GM21447 (cell line): ENCODE measurements at regions not wholly inside any gene's neighbourhood (a gene's known extent, or its start where the extent isn't known, plus 50 kb on each side); places are given as distances from the start of the nearest gene placed in this dataset.

Source experiments
- ATAC-seq: cut with Tn5 transposase; IDR thresholded peaks from one replicate; pipeline ENCODE4 v1.9.1; 2021; ENCODE audit not compliant: unreplicated experiment

DNA sequence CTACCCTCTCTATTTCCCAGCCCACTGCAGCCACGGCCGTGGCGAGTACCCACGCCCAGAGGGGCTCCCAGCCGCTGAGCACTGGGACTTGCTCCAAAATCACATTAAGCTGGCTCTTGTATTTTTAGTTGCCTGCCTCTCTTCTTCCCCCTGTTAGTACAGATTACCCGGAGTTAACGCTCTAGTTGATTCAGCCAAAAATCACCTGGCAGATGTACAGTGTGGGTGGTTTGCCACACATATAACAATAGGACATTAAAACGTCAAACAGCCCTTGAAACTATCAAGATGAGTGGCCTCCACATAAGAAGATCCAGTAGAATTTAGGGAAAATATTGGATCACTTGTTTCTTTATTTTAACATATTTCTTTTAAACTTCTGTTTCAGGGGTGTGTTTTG lies 268.8 kb upstream of the PRDM1 start:
- no peak for ATAC-seq

DNA sequence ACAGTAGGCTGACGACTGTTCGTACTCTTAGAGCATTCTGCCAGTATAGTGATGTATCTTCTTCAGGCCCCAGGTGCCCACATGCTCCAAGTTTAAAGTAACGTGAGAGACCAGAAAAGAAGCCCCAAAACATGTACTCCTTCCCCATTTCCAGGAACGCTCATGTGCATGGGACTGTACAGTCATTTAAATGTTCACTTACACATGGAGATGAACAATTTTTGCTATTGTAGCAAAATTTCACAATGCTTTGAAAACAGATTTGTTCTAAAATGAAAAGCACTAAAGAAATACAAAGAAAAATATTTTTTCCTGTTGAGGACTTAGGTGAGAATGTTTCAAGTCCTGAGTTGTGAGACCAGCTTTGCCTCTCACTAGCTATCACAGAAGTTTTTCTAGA lies 269.3 kb upstream of the PRDM1 start:
- no peak for ATAC-seq

DNA sequence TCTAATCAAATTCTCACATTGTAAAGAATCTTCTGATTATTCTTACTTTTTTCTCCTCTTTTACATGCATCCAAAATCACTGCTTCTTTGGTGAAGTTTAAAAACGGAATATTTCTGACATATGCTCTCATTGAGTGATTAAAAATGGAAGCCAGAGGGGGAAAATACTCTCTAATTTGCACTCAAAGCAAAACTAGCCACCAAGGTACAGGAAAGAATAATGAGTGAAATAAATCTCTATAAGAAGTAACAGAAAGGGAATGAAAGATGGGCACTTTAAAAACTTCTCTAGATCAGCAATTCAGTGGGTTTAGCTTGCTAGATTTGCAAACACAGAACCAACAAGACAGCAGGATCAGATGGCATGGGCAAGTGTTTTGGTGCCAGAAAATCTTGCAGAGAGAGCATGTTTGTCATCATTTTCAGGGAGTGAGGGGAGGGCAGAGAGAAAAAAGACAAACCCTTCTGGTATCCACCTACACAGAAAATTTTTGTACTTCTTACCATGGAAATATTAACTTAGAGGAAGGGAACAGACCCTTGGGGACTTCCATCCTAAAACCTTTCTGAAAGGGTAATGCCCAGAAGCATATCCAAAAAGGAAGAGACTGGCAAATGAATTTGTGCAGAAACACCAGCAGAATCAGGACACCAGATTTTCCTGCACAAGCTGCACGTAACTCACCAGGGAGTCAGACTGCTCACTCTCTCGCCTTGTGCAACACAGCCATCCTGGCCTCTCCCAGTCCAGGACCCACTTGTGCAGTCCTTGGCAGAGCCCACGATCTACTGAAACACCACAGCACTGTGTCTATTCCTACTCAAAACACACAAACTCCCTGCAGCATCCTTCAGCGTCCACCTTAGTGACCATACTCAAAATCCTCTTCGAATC lies 270.2 kb upstream of the PRDM1 start:
- ATAC-seq: no peak

DNA sequence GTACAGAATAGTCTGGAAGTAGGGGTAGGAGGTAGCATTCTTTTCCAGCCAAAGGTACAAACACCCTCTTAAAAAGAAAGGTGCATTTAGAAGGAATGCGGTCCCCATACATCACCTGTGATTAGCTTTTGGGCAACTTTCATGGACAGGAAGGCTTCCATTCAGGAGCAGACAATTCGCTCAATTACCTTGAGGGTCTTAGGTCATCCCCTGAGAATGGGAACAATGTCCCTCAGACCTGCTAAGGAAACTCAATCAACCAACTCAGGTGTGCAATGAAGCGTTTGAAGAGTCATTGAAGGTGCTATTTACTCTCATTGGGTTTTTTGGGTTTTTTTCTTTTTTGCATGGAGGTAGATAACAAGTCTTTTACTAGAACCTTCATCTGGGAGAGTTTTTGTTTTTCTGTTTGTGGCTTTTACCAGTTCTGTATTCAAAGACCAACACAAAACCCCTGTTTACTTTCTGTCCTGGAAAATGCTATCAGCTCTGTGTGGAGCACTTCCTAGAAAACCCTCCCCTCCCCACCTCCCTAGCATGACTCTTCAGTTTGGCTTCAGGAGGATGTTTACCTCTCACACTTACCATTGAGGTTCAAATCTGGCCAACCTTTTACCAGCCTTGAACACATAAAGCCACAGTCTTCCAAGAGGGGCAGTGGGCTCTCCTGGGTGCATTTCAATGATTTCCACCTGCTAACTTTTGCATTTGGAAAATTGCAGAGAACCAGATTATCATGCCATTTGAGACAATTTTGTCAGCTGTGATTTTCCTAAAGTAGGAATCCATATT lies 271.2 kb upstream of the PRDM1 start:
- no peak for ATAC-seq

DNA sequence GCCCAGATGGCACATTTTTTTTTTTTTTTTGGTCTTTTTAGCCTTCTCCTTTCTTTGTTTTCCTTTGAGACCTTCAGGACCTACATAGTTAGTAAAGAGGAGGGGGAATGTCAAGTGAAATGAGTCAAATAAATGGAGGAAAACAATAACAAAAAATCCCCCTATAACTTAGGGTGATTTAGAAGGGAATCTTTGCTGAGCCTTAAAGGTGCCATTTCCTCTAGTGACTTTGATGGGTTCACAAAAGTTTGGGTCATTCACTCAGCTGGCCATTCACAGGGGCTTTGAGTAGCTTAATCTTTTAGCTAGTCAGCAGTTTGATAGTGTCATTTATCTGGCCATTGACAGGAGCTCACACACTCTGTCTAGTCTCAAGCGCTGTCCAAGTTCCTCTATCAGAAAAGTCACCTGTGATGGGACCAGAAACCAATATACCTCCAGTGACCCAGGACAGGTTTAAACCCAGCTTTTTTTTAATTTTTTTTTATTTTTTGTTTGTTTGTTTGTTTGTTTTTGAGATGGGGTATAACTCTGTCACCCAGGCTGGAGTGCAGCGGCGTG lies 275.1 kb upstream of the PRDM1 start:
- ATAC-seq: no peak

DNA sequence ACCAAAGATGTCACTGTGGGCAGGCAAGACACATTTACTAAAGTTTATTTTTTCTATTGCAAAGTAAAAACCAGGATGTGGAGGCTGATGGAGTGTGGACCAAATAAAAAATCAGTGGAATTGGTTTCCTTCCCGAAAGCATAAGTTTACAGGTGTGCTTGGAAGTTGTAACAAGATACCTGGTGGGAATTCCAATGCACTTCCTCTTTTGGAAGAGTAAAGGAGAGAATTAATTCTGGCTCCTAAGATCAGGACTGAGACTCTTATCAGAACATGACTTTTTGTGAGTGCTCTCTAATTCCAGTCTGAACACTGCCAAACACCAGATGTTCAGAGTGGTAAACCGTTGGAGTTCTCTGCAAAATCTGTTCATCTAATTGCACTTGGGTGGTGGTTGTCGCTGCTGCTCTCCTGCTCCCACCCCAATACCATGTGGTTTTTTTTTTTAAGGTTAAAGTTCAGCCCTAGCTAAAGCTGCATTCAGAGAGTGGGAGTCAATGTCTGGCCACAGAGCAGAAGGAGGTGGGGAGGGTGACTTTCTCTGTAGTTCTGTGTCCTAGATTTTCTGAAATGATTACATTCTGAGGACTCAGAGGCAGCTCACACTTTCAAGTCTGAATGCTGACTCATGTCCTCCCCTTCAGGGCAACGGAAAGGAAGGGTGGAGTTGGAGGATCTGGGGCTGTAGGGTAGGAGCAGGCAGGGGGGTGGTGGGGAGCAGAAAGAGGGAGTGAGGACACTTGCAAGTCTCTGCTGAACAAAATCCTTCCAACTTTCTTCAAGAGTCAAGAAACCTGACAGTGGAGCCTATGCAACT lies 275.8 kb upstream of the PRDM1 start:
- ATAC-seq: peak; percentile 80

DNA sequence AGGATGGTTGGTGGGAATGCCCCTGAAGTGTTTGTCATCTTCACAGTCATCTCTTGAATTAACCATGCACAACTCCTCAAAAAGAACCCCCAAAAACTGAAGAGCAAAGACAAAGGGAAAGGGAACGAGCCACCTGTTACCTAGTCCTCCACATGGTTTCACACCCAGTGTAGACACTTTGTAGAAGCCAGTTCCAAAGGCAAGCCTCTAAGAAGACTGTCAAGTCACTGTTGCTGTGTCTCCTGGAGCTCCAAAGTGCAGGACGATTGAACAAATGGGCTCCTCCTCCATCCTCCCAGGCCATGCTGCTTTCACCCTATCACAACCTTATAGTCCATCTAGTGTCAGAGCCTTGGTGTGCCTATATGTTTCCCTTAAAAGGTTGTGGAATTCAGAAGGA lies 277.6 kb upstream of the PRDM1 start:
- no peak for ATAC-seq

DNA sequence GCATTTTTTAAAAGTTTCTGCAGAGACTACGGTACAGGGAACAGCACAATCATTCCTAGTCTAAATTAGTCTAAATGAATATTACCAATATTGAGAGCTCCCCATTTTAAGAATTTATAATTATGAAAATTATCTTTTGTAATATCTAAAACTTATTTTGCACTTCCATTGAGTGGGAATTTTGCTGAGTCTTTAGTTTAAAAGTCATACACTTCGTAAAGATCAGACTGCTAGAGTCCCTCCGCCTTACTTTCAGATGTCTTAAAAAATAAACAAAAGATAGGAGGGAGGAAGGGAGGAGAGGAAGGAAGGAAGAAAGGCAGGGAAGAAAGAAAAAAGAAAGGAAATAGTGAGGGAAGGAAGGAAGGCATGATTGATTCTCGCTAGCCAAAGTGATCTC lies 278.2 kb upstream of the PRDM1 start:
- no peak for ATAC-seq

DNA sequence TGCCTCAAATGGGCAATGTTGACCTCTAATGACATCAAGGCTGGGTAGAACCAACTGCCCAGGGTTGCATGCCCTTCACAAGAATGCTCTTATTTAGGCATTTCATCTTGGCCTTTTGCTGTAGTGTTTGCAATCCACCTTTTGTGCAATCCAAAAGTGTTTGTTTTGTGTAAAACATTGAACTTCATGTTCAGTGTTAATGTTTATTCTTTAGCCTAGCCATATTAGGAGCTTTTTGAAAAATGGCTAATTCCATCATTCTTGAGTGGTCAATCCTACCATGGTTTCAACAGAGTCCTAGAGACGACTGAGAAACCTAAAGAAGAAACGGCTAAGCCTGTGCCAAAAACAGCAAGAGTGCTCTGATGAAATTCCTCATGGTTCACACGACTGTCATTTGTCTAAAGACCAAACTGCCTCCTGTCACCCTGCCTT lies 279.6 kb upstream of the PRDM1 start:
- no peak for ATAC-seq

DNA sequence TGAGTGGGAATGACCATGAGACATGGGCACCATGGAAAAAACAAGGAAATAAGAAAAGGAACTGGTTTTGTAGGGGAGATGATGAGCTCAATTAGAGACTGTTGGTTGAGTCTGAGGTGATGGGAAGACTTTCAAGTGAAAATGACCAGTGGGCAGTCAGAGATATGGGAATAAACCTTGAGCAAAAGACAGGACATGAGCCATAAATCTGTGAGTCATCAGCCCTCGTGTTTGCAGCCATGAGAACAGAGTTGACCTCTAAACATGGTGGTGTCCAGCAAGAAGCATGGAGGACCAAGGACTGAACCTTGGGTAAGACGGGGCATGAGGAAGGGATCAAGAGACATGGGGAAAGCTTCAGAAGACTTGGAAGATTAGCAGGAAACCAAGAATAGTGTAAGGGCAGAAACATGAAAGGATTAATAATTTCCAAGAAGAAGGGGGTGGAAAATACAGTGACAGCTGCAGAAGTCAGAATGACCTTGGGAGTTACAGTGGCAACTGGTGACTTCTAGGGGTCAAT lies 280.6 kb upstream of the PRDM1 start:
- ATAC-seq: no peak

DNA sequence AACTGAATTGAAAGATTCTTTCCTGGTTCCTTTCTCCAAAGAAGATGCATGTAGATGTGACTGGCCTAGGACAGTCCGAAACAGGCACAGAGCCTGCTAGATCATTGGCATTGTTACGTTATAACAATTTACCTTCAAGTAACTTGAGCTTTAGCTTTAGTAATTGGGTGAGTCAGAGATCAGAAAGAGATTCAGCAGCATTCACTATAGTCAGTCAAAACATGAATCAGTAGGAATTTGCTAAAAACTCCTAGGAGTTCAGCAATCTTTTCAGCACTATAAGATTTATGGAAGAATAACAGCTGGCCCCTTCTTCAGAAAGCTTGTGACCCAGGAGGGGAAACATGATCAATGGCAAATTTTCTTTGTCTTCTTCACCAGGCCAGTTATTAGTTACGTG lies 281.7 kb upstream of the PRDM1 start:
- ATAC-seq: no peak

DNA sequence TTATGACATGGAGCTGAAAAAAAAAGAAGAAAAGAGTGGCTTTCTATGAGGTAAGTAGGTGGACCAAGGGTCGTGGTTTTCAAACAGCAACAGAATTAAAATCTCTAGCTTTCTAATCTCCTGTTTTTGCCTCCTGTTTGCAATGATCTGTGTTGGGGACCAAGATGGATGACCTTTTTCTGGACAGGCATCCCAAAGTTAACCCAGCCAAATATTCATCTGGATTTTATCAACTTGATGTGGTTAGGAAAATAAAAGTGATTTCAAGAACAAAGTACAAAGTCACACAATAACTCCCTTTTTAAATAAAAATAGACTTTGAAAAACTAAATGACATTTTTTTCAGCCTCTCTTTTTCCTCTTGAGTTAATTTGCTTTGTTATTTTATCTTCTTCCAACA lies 282.1 kb upstream of the PRDM1 start:
- no peak for ATAC-seq

DNA sequence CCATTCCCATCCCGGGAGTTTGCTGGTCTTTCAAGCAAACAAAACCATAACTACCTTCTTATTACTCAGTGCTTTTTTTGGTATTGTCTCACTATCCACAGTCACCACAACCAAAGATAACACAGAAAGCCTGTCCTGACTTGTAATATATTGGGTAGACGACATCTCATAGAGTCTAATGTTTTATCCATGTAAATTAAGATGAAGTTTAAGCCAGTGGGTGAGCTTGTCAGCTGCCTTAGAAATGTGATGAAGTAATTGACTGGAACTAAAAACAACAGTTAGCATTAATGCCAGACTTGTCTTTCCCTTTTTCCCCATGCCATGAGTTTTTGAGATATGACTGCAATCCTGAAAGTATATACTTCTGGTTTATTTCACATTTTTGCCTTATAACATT lies 282.7 kb upstream of the PRDM1 start:
- ATAC-seq: no peak

DNA sequence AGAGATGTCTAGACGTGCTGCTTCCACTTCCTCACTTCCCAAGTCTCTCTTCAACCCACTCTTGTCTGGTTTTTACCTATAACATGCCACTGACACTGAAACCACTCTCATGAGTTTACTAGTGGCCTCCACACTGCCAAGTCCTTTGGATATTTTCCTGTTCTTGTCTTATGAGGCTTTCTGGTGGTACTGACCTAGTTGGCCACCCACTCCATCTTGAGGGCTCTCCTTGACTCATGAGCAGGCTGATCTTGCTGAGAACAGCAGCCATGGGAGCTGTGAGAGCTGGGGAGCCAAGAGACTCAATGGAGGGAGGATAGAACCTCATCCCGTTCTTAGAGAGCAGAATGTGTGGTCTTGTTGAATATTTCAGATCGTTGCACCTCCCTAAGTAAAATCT lies 283.4 kb upstream of the PRDM1 start:
- no peak for ATAC-seq

DNA sequence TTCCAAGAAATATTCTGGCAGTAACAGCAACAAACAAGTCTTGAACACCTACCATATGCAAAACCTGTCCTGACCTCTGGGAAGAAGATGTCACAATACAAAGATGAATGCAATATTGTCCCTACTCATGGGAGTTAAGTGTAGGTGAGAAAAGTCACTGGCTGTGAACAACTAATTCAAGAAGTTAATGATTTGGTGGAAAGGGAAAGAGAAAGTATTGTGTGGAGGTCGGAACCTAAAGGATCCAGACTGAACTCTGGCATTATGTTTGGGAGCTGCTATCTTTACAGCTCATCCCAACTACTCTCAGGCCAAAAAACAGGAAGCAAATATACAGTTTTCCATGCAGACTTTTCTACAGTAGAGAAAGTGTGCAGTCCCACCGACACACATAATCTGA lies 285.3 kb upstream of the PRDM1 start:
- no peak for ATAC-seq

DNA sequence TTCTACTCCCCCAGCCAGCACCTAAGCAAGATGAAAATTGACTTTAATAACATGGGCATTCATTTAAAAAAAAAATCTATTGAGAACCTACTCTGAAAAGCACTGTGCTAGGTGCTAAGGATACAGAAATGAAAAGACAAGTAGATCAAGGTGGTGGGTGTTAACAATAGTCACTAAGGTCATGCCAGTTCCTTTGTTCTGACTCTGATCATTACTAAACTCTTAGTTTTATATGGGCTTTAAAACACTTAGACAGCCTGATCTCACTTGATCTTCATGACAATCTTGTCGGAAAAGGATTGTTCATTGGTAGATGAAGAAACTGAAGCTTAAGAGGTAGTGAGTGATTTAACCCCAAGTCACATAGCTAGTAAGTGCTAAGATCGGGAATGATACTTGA lies 285.7 kb upstream of the PRDM1 start:
- ATAC-seq: no peak

DNA sequence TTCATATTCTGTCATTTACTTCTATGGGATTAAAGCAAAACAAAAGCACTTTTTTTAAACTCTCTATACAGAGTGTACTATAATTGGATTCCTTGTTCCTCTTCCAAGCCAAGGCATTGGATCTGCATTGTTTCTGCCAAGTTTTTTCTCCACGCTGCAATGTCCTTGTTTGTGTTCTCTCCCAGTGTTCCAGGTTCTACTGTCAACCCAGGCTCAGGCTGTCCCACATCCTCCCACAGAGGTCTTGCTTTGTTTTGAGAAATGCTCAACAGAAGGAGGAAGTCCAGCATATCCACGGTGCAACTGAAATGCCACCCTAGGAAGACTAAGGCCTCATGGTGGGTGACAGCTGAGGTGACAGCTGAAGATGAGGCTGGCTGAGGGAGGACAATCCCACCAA lies 287.1 kb upstream of the PRDM1 start:
- no peak for ATAC-seq

DNA sequence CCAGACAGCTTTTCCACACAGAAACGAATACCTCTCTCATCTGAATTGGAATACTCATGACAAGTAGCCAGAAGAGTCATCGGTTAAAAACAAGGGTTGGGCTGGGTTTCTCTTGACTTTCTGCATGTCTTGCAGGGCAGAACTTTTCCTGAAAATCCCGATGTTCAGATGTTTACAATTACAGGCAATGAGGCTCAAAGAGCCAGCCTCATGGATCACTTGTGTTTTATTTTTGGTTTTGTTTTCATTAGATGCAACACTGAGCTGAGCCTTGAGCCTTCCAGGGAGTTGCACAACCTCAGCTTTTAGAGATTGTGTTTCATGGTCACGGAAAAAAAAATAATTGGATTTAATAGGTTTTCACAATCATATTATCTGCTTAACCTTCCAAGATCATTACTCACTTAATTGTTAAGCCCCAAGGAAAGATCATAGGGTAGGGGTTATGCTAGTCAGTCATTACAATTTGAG lies 288.1 kb upstream of the PRDM1 start:
- ATAC-seq: no peak

DNA sequence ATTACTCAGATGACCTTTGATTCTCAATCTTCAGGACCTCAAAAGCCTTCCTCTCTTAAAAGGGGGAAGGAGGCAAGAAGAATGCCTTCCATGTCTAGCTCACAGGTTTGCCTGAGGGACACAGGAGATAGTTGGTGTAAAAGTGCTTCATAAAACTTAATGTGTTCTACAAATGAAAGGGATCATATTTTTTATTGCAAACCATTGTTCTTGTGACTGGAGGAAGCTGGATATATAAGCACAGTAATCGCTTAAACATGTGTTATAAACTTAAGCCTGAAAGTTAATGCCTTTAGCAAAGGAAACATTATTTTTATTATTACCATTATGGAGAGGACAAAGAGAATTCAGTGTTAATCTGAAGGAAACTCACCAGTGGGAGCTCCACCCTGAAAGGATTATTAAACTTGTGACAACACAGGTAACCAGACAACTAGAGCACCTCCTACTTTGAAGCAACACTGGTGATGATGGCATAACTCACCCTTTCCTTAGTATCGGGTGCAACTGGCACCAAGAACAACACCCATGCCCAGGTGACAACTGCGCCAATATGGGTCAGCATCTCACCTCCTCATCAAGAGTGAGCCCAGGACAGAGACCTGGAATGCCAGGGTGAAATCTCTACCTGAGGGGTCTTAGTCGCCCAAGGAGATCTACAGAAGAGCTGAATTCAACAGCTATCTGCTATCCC lies 288.7 kb upstream of the PRDM1 start:
- no peak for ATAC-seq

DNA sequence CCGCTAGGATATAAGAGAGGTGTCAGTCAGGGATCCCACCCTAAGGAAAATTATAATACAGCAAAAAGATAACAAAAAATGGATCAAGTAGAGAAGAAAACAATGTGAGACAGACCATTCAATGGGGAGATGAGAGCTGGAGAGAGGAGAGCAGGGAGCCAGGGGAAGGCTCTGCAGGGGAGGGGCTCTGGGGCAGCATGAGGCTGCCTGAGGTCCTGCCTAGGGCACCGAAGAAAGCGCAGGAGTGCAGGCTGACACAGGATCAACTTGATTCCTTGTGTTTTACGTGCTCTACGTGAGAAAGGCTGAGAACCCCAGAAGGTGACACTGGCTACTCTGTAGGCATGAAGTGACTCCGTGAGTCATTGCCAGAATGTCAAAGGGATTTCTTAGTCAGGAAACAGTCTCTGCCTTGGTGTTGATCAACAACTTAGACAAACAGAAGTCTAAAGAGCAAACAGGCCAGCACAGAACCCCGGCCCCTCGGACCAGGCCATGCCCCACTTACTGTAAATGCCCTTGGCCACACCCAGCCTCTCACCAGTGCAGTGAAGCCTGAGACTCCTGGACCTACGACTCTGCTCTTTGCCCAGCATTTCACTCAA lies 290.1 kb upstream of the PRDM1 start:
- ATAC-seq: no peak
